Osteocyte (in vitro differentiated cells): ENCODE measurements at regions not wholly inside any gene's neighbourhood (a gene's known extent, or its start where the extent isn't known, plus 50 kb on each side); places are given as distances from the start of the nearest gene placed in this dataset.

Experiments
- DNase-seq: peaks from one replicate; pipeline ENCODE4 v3.0.0; 2021; ENCODE audit warnings: mixed read lengths; ENCODE audit not compliant: unreplicated experiment; ENCODE audit errors: extremely low spot score
- H3K27ac Mint-ChIP-seq: one replicate; pipeline ENCODE4 v1.8.0; 2021; ENCODE audit warnings: mild to moderate bottlenecking, mixed read lengths; ENCODE audit not compliant: unreplicated experiment
- H3K27me3 Mint-ChIP-seq: one replicate; pipeline ENCODE4 v1.8.0; 2021; ENCODE audit warnings: mixed read lengths; ENCODE audit not compliant: unreplicated experiment
- H3K36me3 Mint-ChIP-seq: one replicate; pipeline ENCODE4 v1.8.0; 2021; ENCODE audit warnings: mixed read lengths; ENCODE audit not compliant: unreplicated experiment
- H3K4me1 Mint-ChIP-seq: one replicate; pipeline ENCODE4 v1.8.0; 2021; ENCODE audit warnings: mixed read lengths; ENCODE audit not compliant: unreplicated experiment
- H3K4me3 Mint-ChIP-seq: one replicate; pipeline ENCODE4 v1.8.0; 2021; ENCODE audit warnings: mild to moderate bottlenecking, moderate library complexity, mixed read lengths; ENCODE audit not compliant: unreplicated experiment
- H3K9me3 Mint-ChIP-seq: one replicate; pipeline ENCODE4 v1.8.0; 2021; ENCODE audit warnings: mixed read lengths; ENCODE audit not compliant: unreplicated experiment
- TF ChIP-seq, protein P1 (sequence below): fragments of 200-600 bp; sonication (generic); IDR thresholded peaks from 2 replicates; pipeline ENCODE4 v1.5.0; 2021; ENCODE audit warnings: antibody characterized with exemption, mild to moderate bottlenecking, moderate library complexity

DNA sequence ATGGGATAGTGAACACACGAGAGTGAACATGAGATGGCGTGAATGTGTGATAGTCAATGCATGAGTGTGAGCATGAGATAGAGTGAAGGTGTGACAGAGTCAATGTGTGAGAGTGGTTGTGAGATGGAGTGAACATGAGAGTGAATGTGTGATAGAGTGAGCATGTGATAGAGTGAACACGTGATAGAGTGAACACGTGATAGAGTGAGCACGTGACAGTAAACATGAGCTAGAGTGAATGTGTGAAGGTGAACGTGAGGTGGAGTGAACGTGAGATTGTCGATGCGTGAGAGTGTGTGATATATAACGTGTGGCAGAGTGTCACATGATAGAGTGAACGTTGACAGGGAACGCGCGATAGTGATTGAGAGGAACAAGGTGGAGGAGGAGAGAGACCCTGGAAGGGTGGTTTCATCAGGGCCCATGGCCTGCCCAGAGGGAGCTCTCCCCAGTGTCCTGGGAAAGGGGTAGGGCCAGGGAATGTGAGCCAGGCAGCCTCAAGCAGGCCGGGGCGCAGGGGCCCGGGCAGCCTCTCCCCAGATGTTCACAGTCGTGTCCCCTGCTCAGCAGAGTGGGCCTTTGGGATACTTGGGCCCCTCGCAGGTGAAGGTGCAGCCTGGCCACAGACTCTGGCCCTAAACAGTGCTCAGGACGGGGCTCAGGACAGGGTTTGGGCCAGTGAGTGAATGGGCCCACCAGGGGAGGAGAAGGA is 516.9 kb downstream of the EIPR1 start:
- no peaks in the 10 kb centered on the region for H3K27me3 Mint-ChIP-seq
- DNase-seq: no peak
- H3K4me1 Mint-ChIP-seq: no peaks in the 10 kb centered on the region
- TF ChIP-seq, protein P1, sequence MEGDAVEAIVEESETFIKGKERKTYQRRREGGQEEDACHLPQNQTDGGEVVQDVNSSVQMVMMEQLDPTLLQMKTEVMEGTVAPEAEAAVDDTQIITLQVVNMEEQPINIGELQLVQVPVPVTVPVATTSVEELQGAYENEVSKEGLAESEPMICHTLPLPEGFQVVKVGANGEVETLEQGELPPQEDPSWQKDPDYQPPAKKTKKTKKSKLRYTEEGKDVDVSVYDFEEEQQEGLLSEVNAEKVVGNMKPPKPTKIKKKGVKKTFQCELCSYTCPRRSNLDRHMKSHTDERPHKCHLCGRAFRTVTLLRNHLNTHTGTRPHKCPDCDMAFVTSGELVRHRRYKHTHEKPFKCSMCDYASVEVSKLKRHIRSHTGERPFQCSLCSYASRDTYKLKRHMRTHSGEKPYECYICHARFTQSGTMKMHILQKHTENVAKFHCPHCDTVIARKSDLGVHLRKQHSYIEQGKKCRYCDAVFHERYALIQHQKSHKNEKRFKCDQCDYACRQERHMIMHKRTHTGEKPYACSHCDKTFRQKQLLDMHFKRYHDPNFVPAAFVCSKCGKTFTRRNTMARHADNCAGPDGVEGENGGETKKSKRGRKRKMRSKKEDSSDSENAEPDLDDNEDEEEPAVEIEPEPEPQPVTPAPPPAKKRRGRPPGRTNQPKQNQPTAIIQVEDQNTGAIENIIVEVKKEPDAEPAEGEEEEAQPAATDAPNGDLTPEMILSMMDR: no peak
- no peak overlapping the region for H3K27ac Mint-ChIP-seq
- peaks cover 5% of the 10 kb centered on the region for H3K9me3 Mint-ChIP-seq
- no peaks in the 10 kb centered on the region for H3K36me3 Mint-ChIP-seq
- no peak overlapping the region for H3K4me3 Mint-ChIP-seq

GRCh38 chr2:2859732-2860131 is 517.9 kb downstream of the EIPR1 start:
- TF ChIP-seq, protein P1: no peak
- Mint-ChIP-seq H3K36me3 (no peaks in the 10 kb centered on the region), H3K4me1 (no peaks in the 10 kb centered on the region), H3K27ac (no peak overlapping the region), H3K27me3 (no peaks in the 10 kb centered on the region), H3K9me3 (peaks cover 7% of the 10 kb centered on the region), H3K4me3 (no peak overlapping the region)
- DNase-seq: no peak

- Mint-ChIP-seq H3K27me3 (no peaks in the 10 kb centered on the region), H3K4me3 (no peak overlapping the region), H3K9me3 (peaks cover 3% of the 10 kb centered on the region), H3K36me3 (no peaks in the 10 kb centered on the region), H3K27ac (no peak overlapping the region), H3K4me1 (no peaks in the 10 kb centered on the region)
- DNase-seq: no peak
- TF ChIP-seq, protein P1: no peak
These were observed 518.5 kb downstream of the EIPR1 start for GRCh38 chr2:2859164-2859563.

DNA sequence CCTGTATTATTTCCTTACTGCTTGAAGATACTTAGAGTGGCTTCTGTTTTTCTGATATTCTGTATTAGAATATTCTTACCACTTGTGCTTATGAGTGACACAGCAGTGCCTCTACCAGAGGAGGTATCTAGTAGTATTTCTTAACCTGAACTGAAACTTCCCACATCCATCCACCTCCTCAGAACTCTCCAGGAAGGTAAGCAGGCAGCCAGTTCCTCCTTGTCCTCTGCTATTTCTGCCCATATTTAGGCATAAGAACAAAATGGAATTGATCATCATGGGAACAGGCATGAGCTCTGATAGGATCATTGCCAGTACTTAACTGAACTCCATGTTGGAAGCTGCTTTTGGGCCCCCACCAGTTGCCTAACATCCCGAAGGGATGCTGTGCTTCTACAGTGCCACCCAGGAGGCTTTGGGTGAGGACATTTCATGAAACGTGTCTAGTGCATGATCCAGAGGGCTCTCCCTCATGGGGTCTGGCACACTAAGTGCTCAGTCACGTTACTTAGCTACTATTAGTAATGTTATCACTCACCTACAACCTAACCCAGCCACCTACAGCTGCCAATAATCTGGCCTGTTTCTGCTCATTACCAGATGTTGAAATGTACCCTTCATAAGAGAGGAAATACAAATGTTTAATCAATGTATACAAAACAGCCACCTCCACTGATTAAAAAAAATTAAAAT is 520.7 kb downstream of the EIPR1 start:
- Mint-ChIP-seq H3K27ac (no peak overlapping the region), H3K4me3 (no peak overlapping the region)

GRCh38 chr2:2855297-2855696 is 522.3 kb downstream of the EIPR1 start:
- Mint-ChIP-seq H3K4me3 (no peak overlapping the region), H3K36me3 (no peaks in the 10 kb centered on the region), H3K27ac (no peak overlapping the region), H3K9me3 (peaks cover 3% of the 10 kb centered on the region), H3K27me3 (no peaks in the 10 kb centered on the region), H3K4me1 (no peaks in the 10 kb centered on the region)
- TF ChIP-seq, protein P1: no peak
- no peak for DNase-seq

More for the DNA sequence above, 520.7 kb downstream of the EIPR1 start:
- TF ChIP-seq, protein P1: no peak
- DNase-seq: no peak
- H3K36me3 Mint-ChIP-seq: no peaks in the 10 kb centered on the region
- no peaks in the 10 kb centered on the region for H3K4me1 Mint-ChIP-seq
- H3K9me3 Mint-ChIP-seq: peaks cover 3% of the 10 kb centered on the region
- no peaks in the 10 kb centered on the region for H3K27me3 Mint-ChIP-seq
